Activated CD8-positive, alpha-beta T cell treated with anti-CD3 and anti-CD28 coated beads for 36 hours (primary cell): ENCODE measurements at regions not wholly inside any gene's neighbourhood (a gene's known extent, or its start where the extent isn't known, plus 50 kb on each side); places are given as distances from the start of the nearest gene placed in this dataset.

Experiments used
- ATAC-seq: fragments of 200-7000 bp; cut with Tn5 transposase; one replicate; pipeline ENCODE4 v1.10.0; 2021; ENCODE audit warnings: mild to moderate bottlenecking, moderate library complexity
- CTCF ChIA-PET: fragments of 350-600 bp; sonication (Branson Sonifier 250); formaldehyde crosslinking; loops from one replicate; lab custom pipeline; 2021; ENCODE audit warnings: antibody characterized with exemption; lab: Charles Lee
- POLR2A ChIA-PET: fragments of 350-600 bp; sonication (Branson Sonifier 250); formaldehyde crosslinking; loops from one replicate; lab custom pipeline; 2021; ENCODE audit warnings: antibody characterized with exemption; lab: Charles Lee
- DNase-seq: peaks from one replicate; pipeline ENCODE4 v3.0.0-alpha.2; 2020
- H3K27ac Mint-ChIP-seq: one replicate; pipeline ENCODE4 v1.8.0; 2021; ENCODE audit warnings: mild to moderate bottlenecking, mixed read lengths
- H3K27me3 Mint-ChIP-seq: one replicate; pipeline ENCODE4 v1.8.0; 2021; ENCODE audit warnings: mixed read lengths
- H3K36me3 Mint-ChIP-seq: one replicate; pipeline ENCODE4 v1.8.0; 2021; ENCODE audit warnings: low read depth, mixed read lengths
- H3K4me1 Mint-ChIP-seq: one replicate; pipeline ENCODE4 v1.8.0; 2021; ENCODE audit warnings: low read depth, mixed read lengths
- H3K4me3 Mint-ChIP-seq: one replicate; pipeline ENCODE4 v1.8.0; 2021; ENCODE audit warnings: mild to moderate bottlenecking, moderate library complexity, mixed read lengths
- H3K9me3 Mint-ChIP-seq: one replicate; pipeline ENCODE4 v1.8.0; 2021; ENCODE audit warnings: mixed read lengths
- intact Hi-C: fragments of 100-400 bp; cut with micrococcal nuclease; formaldehyde crosslinking; loops from one replicate; pipeline ENCODE4 v1.10.0; 2022
- TF ChIP-seq, protein P1 (sequence below): fragments of 200-600 bp; IDR thresholded peaks from one replicate; pipeline ENCODE4 v1.8.0; 2022; ENCODE audit warnings: antibody characterized with exemption, mild to moderate bottlenecking

DNA sequence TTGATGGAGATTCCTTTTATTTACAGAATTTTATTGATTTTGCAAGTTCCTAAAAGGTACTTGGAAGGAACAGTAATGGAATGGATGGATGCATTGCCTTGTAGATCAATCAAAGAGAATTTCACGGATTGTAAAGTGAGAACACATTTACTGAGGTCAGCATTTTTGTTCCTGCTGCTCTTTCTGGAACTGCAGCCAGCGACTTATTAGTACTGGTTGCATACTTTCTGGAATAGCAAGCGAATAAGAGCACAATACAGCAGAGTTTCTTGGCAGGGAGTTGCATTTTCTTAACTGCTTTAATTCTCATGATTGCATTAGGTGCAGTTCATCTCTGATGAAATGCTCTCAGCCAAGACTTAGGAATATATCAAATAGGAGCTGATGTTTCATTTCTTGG, 106.1 kb upstream of the CHODL start:
- POLR2A ChIA-PET = no interaction called here
- H3K4me3 Mint-ChIP-seq = no peak overlapping the region
- no peaks in the 10 kb centered on the region for H3K9me3 Mint-ChIP-seq
- intact Hi-C loops = no loop called here
- H3K36me3 Mint-ChIP-seq = no peaks in the 10 kb centered on the region
- H3K4me1 Mint-ChIP-seq = no peaks in the 10 kb centered on the region
- TF ChIP-seq, protein P1, sequence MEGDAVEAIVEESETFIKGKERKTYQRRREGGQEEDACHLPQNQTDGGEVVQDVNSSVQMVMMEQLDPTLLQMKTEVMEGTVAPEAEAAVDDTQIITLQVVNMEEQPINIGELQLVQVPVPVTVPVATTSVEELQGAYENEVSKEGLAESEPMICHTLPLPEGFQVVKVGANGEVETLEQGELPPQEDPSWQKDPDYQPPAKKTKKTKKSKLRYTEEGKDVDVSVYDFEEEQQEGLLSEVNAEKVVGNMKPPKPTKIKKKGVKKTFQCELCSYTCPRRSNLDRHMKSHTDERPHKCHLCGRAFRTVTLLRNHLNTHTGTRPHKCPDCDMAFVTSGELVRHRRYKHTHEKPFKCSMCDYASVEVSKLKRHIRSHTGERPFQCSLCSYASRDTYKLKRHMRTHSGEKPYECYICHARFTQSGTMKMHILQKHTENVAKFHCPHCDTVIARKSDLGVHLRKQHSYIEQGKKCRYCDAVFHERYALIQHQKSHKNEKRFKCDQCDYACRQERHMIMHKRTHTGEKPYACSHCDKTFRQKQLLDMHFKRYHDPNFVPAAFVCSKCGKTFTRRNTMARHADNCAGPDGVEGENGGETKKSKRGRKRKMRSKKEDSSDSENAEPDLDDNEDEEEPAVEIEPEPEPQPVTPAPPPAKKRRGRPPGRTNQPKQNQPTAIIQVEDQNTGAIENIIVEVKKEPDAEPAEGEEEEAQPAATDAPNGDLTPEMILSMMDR = no peak
- no peak overlapping the region for H3K27ac Mint-ChIP-seq
- no peak for ATAC-seq
- DNase-seq = no peak
- CTCF ChIA-PET = no interaction called here
- no peaks in the 10 kb centered on the region for H3K27me3 Mint-ChIP-seq

DNA sequence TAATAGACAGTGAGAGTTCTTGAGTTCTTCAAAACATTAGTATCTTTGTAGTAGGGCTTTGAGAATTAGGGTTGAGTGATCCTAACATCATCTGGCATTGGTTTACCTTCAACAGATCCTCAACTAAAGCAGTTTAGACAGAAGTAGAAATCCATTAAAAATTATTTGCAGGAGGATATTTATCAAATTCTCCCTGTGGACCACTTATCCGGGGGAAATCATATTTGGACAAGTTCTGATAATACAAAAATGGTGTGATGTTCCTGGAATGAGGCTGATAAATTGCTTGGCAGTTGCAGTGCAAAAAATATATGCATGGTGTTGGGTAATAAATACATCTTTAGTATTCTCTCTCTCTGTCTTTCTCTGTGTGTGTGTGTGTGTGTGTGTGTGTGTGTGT, 115.1 kb upstream of the CHODL start:
- no peaks in the 10 kb centered on the region for H3K4me1 Mint-ChIP-seq
- ChIA-PET POLR2A (no interaction called here), CTCF (no interaction called here)
- no peaks in the 10 kb centered on the region for H3K9me3 Mint-ChIP-seq
- DNase-seq (no peak), ATAC-seq (no peak)
- H3K36me3 Mint-ChIP-seq = no peaks in the 10 kb centered on the region
- H3K27me3 Mint-ChIP-seq = no peaks in the 10 kb centered on the region
- TF ChIP-seq, protein P1 = no peak
- intact Hi-C loops = no loop called here
- no peak overlapping the region for H3K4me3 Mint-ChIP-seq
- H3K27ac Mint-ChIP-seq = no peak overlapping the region

DNA sequence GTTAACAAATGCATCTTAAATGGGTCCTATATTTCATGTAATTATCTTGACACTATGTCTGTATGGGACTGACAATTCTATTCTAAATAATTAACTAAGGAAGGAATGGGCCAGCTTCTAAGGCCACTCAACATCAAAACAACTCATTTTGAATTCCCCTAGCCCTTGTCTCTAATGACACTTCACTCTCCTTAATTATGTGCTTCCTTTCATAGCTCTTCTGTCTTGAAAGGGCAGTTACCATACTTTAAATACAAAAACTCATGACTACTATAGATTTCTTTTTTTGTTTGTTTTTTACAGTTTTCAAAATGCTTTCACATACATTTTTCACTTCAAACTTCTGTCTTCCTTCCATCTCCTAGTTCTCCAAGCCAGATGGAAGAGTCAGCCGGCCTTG, 126.1 kb upstream of the CHODL start:
- Mint-ChIP-seq H3K36me3 (no peaks in the 10 kb centered on the region), H3K27me3 (no peaks in the 10 kb centered on the region), H3K9me3 (no peaks in the 10 kb centered on the region), H3K27ac (no peak overlapping the region), H3K4me1 (no peaks in the 10 kb centered on the region), H3K4me3 (no peak overlapping the region)
- intact Hi-C loops = no loop called here
- ATAC-seq (no peak), DNase-seq (no peak)
- ChIA-PET POLR2A (no interaction called here), CTCF (no interaction called here)
- TF ChIP-seq, protein P1 = no peak

DNA sequence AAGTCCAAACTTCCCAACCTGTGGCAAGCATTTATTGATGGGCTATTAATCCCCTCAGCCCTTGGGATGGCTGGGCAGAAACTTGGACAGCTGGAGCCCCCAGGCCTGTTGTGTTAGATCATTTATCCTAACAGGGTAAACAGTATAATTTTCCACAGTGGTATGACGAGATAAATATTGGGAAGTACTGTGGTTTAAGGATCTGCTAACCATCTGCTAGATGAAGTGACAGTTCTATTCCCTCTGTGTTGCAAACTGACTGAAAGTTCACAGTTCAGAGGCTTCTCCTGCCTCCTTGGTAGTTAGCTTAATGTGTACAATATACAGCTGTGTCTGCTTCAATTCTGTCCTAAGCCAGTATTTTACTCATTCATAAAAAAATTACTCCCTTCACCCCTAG, 127.5 kb upstream of the CHODL start:
- Mint-ChIP-seq H3K9me3 (peaks cover 4% of the 10 kb centered on the region), H3K4me1 (no peaks in the 10 kb centered on the region), H3K4me3 (no peak overlapping the region), H3K27me3 (no peaks in the 10 kb centered on the region), H3K27ac (no peak overlapping the region), H3K36me3 (no peaks in the 10 kb centered on the region)
- ATAC-seq (no peak), DNase-seq (no peak)
- ChIA-PET CTCF (no interaction called here), POLR2A (no interaction called here)
- TF ChIP-seq, protein P1 = no peak
- intact Hi-C loops = no loop called here

DNA sequence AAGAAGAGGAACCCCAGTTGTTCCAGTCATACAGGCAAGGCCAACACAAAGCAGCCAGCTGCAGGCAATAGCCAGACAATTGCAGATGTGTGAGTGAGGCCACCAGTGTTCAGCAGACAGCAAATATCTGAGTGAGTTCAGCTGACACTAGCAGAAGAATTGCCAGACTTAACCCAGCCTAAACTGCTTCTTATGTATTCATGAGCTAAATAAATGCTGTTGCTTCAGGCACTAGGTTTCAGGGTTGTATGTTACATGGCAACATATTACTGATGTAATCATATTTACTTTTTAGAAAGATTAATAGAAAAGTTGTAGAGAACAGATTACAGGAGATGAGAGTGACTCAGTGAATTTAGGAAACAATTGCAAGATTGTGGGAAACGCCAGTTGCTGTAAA, 129.8 kb upstream of the CHODL start:
- no peaks in the 10 kb centered on the region for H3K4me1 Mint-ChIP-seq
- intact Hi-C loops = no loop called here
- no peaks in the 10 kb centered on the region for H3K27me3 Mint-ChIP-seq
- H3K9me3 Mint-ChIP-seq = peaks cover 4% of the 10 kb centered on the region
- no peak overlapping the region for H3K4me3 Mint-ChIP-seq
- H3K36me3 Mint-ChIP-seq = no peaks in the 10 kb centered on the region
- POLR2A ChIA-PET = no interaction called here
- DNase-seq (no peak), ATAC-seq (no peak)
- CTCF ChIA-PET = no interaction called here
- TF ChIP-seq, protein P1 = no peak
- H3K27ac Mint-ChIP-seq = no peak overlapping the region
